GM21390 (cell line): ENCODE measurements at regions not wholly inside any gene's neighbourhood (a gene's known extent, or its start where the extent isn't known, plus 50 kb on each side); places are given as distances from the start of the nearest gene placed in this dataset.

Experiments used
- ATAC-seq: cut with Tn5 transposase; IDR thresholded peaks from one replicate; pipeline ENCODE4 v1.9.1; 2021; ENCODE audit not compliant: unreplicated experiment

GRCh38 chr9:1414711-1415131 is 364.6 kb downstream of the DMRT2 start:
- ATAC-seq = no peak

GRCh38 chr9:1415146-1415545 is 365.0 kb downstream of the DMRT2 start:
- ATAC-seq = no peak

GRCh38 chr9:1416261-1416660 is 366.1 kb downstream of the DMRT2 start:
- no peak for ATAC-seq

GRCh38 chr9:1421436-1421835 is 371.3 kb downstream of the DMRT2 start:
- no peak for ATAC-seq

- no peak for ATAC-seq
These were observed 377.7 kb downstream of the DMRT2 start for GRCh38 chr9:1427875-1428274.

- no peak for ATAC-seq
These were observed 379.1 kb downstream of the DMRT2 start for GRCh38 chr9:1429297-1429696.

GRCh38 chr9:1431461-1431860 is 381.3 kb downstream of the DMRT2 start:
- ATAC-seq = no peak

- ATAC-seq = no peak
These were observed 384.1 kb downstream of the DMRT2 start for GRCh38 chr9:1434052-1434767.

GRCh38 chr9:1434811-1435210 is 384.7 kb downstream of the DMRT2 start:
- no peak for ATAC-seq

GRCh38 chr9:1440256-1440655 is 390.1 kb downstream of the DMRT2 start:
- ATAC-seq = no peak

GRCh38 chr9:1442105-1442504 is 391.9 kb downstream of the DMRT2 start:
- ATAC-seq = no peak

- ATAC-seq = no peak
These were observed 393.3 kb downstream of the DMRT2 start for GRCh38 chr9:1443450-1443849.

- ATAC-seq = no peak
These were observed 396.5 kb downstream of the DMRT2 start for GRCh38 chr9:1446671-1447070.

- no peak for ATAC-seq
These were observed 403.5 kb downstream of the DMRT2 start for GRCh38 chr9:1453636-1454035.

GRCh38 chr9:1454211-1454610 is 404.1 kb downstream of the DMRT2 start:
- ATAC-seq = no peak

GRCh38 chr9:1454616-1455347 is 404.6 kb downstream of the DMRT2 start:
- no peak for ATAC-seq

GRCh38 chr9:1455766-1456165 is 405.6 kb downstream of the DMRT2 start:
- ATAC-seq = no peak

- ATAC-seq = no peak
These were observed 406.3 kb downstream of the DMRT2 start for GRCh38 chr9:1456301-1457024.

GRCh38 chr9:1457460-1457859 is 407.3 kb downstream of the DMRT2 start:
- ATAC-seq = no peak

GRCh38 chr9:1458503-1458902 is 408.3 kb downstream of the DMRT2 start:
- no peak for ATAC-seq

GRCh38 chr9:1460143-1460769 is 410.1 kb downstream of the DMRT2 start:
- peak; percentile 72 for ATAC-seq
